Nephron progenitor cell (in vitro differentiated cells): ENCODE measurements at regions not wholly inside any gene's neighbourhood (a gene's known extent, or its start where the extent isn't known, plus 50 kb on each side); places are given as distances from the start of the nearest gene placed in this dataset.

Experiments used
- DNase-seq: peaks from one replicate; pipeline ENCODE4 v3.0.0; 2021
- H3K27ac Mint-ChIP-seq: 2 replicates; pipeline ENCODE4 v1.8.0; 2021; ENCODE audit warnings: mild to moderate bottlenecking, moderate library complexity, mixed read lengths
- H3K27me3 Mint-ChIP-seq: 2 replicates; pipeline ENCODE4 v1.8.0; 2021; ENCODE audit warnings: mild to moderate bottlenecking, low read depth, mixed read lengths; ENCODE audit not compliant: poor library complexity
- H3K36me3 Mint-ChIP-seq: 2 replicates; pipeline ENCODE4 v1.8.0; 2021; ENCODE audit warnings: low read depth, mixed read lengths
- H3K4me1 Mint-ChIP-seq: 2 replicates; pipeline ENCODE4 v1.8.0; 2021; ENCODE audit warnings: mixed read lengths
- H3K4me3 Mint-ChIP-seq: 2 replicates; pipeline ENCODE4 v1.8.0; 2021; ENCODE audit warnings: mild to moderate bottlenecking, moderate library complexity, mixed read lengths
- H3K9me3 Mint-ChIP-seq: 2 replicates; pipeline ENCODE4 v1.8.0; 2021; ENCODE audit warnings: mild to moderate bottlenecking, moderate library complexity, mixed read lengths
- CTCF ChIP-seq: fragments of 200-600 bp; sonication (generic); IDR thresholded peaks from 2 replicates; pipeline ENCODE4 v1.5.0; 2021; ENCODE audit warnings: antibody characterized with exemption

GRCh38 chr2:145416640-145417039 is 896.7 kb upstream of the ZEB2 start:
- H3K27me3 Mint-ChIP-seq, result no peaks in the 10 kb centered on the region
- no peak overlapping the region for H3K4me3 Mint-ChIP-seq
- peaks cover 57% of the 10 kb centered on the region for H3K9me3 Mint-ChIP-seq
- no peak for TF ChIP-seq CTCF
- H3K27ac Mint-ChIP-seq, result no peak overlapping the region
- peaks cover 14% of the 10 kb centered on the region for H3K36me3 Mint-ChIP-seq
- no peak for DNase-seq
- no peaks in the 10 kb centered on the region for H3K4me1 Mint-ChIP-seq

- peaks cover 46% of the 10 kb centered on the region for H3K9me3 Mint-ChIP-seq
- TF ChIP-seq CTCF, result no peak
- H3K36me3 Mint-ChIP-seq, result peaks cover 5% of the 10 kb centered on the region
- H3K4me3 Mint-ChIP-seq, result no peak overlapping the region
- H3K4me1 Mint-ChIP-seq, result no peaks in the 10 kb centered on the region
- H3K27me3 Mint-ChIP-seq, result no peaks in the 10 kb centered on the region
- no peak overlapping the region for H3K27ac Mint-ChIP-seq
- DNase-seq, result no peak
Observed at GRCh38 chr2:145415151-145415550, 895.2 kb upstream of the ZEB2 start.

- peaks cover 41% of the 10 kb centered on the region for H3K9me3 Mint-ChIP-seq
- H3K4me1 Mint-ChIP-seq, result no peaks in the 10 kb centered on the region
- no peak for DNase-seq
- no peak for TF ChIP-seq CTCF
- H3K27ac Mint-ChIP-seq, result no peak overlapping the region
- peaks cover 5% of the 10 kb centered on the region for H3K36me3 Mint-ChIP-seq
- H3K4me3 Mint-ChIP-seq, result no peak overlapping the region
- H3K27me3 Mint-ChIP-seq, result no peaks in the 10 kb centered on the region
Observed at GRCh38 chr2:145413261-145414030, 893.5 kb upstream of the ZEB2 start.

GRCh38 chr2:145412155-145412554 is 892.2 kb upstream of the ZEB2 start:
- Mint-ChIP-seq H3K4me3 (no peak overlapping the region), H3K9me3 (peaks cover 40% of the 10 kb centered on the region), H3K4me1 (no peaks in the 10 kb centered on the region), H3K36me3 (peaks cover 5% of the 10 kb centered on the region), H3K27me3 (no peaks in the 10 kb centered on the region), H3K27ac (no peak overlapping the region)
- TF ChIP-seq CTCF, result no peak
- no peak for DNase-seq

GRCh38 chr2:145411493-145411892 is 891.6 kb upstream of the ZEB2 start:
- Mint-ChIP-seq H3K27me3 (no peaks in the 10 kb centered on the region), H3K9me3 (peaks cover 33% of the 10 kb centered on the region), H3K4me3 (no peak overlapping the region), H3K4me1 (no peaks in the 10 kb centered on the region), H3K36me3 (peaks cover 5% of the 10 kb centered on the region), H3K27ac (no peak overlapping the region)
- no peak for TF ChIP-seq CTCF
- no peak for DNase-seq

GRCh38 chr2:145410086-145410485 is 890.2 kb upstream of the ZEB2 start:
- Mint-ChIP-seq H3K9me3 (peaks cover 19% of the 10 kb centered on the region), H3K4me1 (no peaks in the 10 kb centered on the region), H3K4me3 (no peak overlapping the region), H3K27me3 (no peaks in the 10 kb centered on the region), H3K36me3 (peaks cover 4% of the 10 kb centered on the region), H3K27ac (no peak overlapping the region)
- no peak for TF ChIP-seq CTCF
- DNase-seq, result no peak
